ENCODE measurements at regions not wholly inside any gene's neighbourhood (a gene's known extent, or its start where the extent isn't known, plus 50 kb on each side); places are given as distances from the start of the nearest gene placed in this dataset.

GRCh38 chr16:86758932-86759331, 180.6 kb downstream of the FOXL1 start:
- TF ChIP-seq CTCF (IDR thresholded peaks at IDR 0.05; ENCODE audit: poor library complexity): no peak
- no peak for TF ChIP-seq EZH2phosphoT487 (IDR thresholded peaks at IDR 0.05; ENCODE audit: low read depth, severe bottlenecking, unreplicated experiment)
- TF ChIP-seq EZH2 (IDR thresholded peaks at IDR 0.05; ENCODE audit: borderline replicate concordance): no peak
- no peak for DNase-seq (ENCODE audit: low spot score)
- Histone ChIP-seq H2AFZ (no peak overlapping the region), H3K79me2 (no peaks in the 10 kb centered on the region), H3K27me3 (peaks cover 49% of the 10 kb centered on the region), H4K20me1 (ENCODE audit: insufficient read depth, poor library complexity, severe bottlenecking) (no peaks in the 10 kb centered on the region), H3K4me2 (no peak overlapping the region), H3K36me3 (replicated peaks; ENCODE audit: insufficient read depth, low read depth) (no peaks in the 10 kb centered on the region), H3K4me1 (ENCODE audit: insufficient read depth) (peaks cover 5% of the 10 kb centered on the region), H3K9me2 (replicated peaks; ENCODE audit: insufficient read depth) (no peaks in the 10 kb centered on the region), H3K9me3 (ENCODE audit: low read depth) (no peaks in the 10 kb centered on the region), H3K4me3 (no peak overlapping the region), H3K27ac (no peak overlapping the region)
- WGBS (ENCODE audit: low lambda C conversion rate, missing lambda C conversion rate): 56% methylated on average over 8 of the region's 8 CpGs

GRCh38 chr16:86761111-86762031, 183.0 kb downstream of the FOXL1 start:
- H3K4me2 ChIP-seq: peak overlapping the region; percentile 44
- H2AFZ ChIP-seq: no peak overlapping the region
- DNase-seq (ENCODE audit: low spot score): peak; percentile 70
- peaks cover 5% of the 10 kb centered on the region for H3K4me1 ChIP-seq (ENCODE audit: insufficient read depth)
- H3K9me2 ChIP-seq (replicated peaks; ENCODE audit: insufficient read depth): no peaks in the 10 kb centered on the region
- H3K27me3 ChIP-seq: peaks cover 51% of the 10 kb centered on the region
- H3K79me2 ChIP-seq: no peaks in the 10 kb centered on the region
- 24% methylated on average over 29 of the region's 29 CpGs for WGBS (ENCODE audit: low lambda C conversion rate, missing lambda C conversion rate)
- H3K36me3 ChIP-seq (replicated peaks; ENCODE audit: insufficient read depth, low read depth): no peaks in the 10 kb centered on the region
- TF ChIP-seq CTCF (IDR thresholded peaks at IDR 0.05; ENCODE audit: poor library complexity) (peak; percentile 72), EZH2phosphoT487 (IDR thresholded peaks at IDR 0.05; ENCODE audit: low read depth, severe bottlenecking, unreplicated experiment) (no peak)
- no peak overlapping the region for H3K27ac ChIP-seq
- H4K20me1 ChIP-seq (ENCODE audit: insufficient read depth, poor library complexity, severe bottlenecking): no peaks in the 10 kb centered on the region
- H3K4me3 ChIP-seq: no peak overlapping the region
- no peaks in the 10 kb centered on the region for H3K9me3 ChIP-seq (ENCODE audit: low read depth)

GRCh38 chr16:86762095-86762494, 183.7 kb downstream of the FOXL1 start:
- DNase-seq (ENCODE audit: low spot score): no peak
- no peaks in the 10 kb centered on the region for H3K9me2 ChIP-seq (replicated peaks; ENCODE audit: insufficient read depth)
- WGBS (ENCODE audit: low lambda C conversion rate, missing lambda C conversion rate): 73% methylated on average over 9 of the region's 9 CpGs
- H3K36me3 ChIP-seq (replicated peaks; ENCODE audit: insufficient read depth, low read depth): no peaks in the 10 kb centered on the region
- H3K4me3 ChIP-seq: no peak overlapping the region
- peak overlapping the region; percentile 44 for H3K4me2 ChIP-seq
- H3K27ac ChIP-seq: no peak overlapping the region
- H4K20me1 ChIP-seq (ENCODE audit: insufficient read depth, poor library complexity, severe bottlenecking): no peaks in the 10 kb centered on the region
- no peaks in the 10 kb centered on the region for H3K79me2 ChIP-seq
- TF ChIP-seq EZH2 (IDR thresholded peaks at IDR 0.05; ENCODE audit: borderline replicate concordance) (no peak), CTCF (IDR thresholded peaks at IDR 0.05; ENCODE audit: poor library complexity) (no peak)
- H2AFZ ChIP-seq: no peak overlapping the region
- H3K9me3 ChIP-seq (ENCODE audit: low read depth): no peaks in the 10 kb centered on the region
- H3K4me1 ChIP-seq (ENCODE audit: insufficient read depth): peaks cover 5% of the 10 kb centered on the region
- H3K27me3 ChIP-seq: peaks cover 51% of the 10 kb centered on the region

Data from hepatocyte (in vitro differentiated cells).